ENCODE measurements at regions not wholly inside any gene's neighbourhood (a gene's known extent, or its start where the extent isn't known, plus 50 kb on each side); places are given as distances from the start of the nearest gene placed in this dataset.

- no peak for TF ChIP-seq CTCF (conservative IDR thresholded peaks at IDR 0.05; ENCODE audit: low read depth, low read length)
- Histone ChIP-seq H3K9ac (no peak overlapping the region), H3K27ac (no peak overlapping the region), H4K20me1 (ENCODE audit: insufficient read depth) (no peaks in the 10 kb centered on the region), H2AFZ (ENCODE audit: low read depth) (no peak overlapping the region), H3K79me2 (ENCODE audit: insufficient read depth, low read depth) (no peaks in the 10 kb centered on the region), H3K4me2 (no peak overlapping the region), H3K4me1 (ENCODE audit: low read depth, poor library complexity, severe bottlenecking) (no peaks in the 10 kb centered on the region), H3K27me3 (ENCODE audit: insufficient read depth, low read depth) (no peaks in the 10 kb centered on the region), H3K36me3 (ENCODE audit: insufficient read depth) (no peaks in the 10 kb centered on the region), H3K4me3 (IDR thresholded peaks at IDR 0.05; ENCODE audit: insufficient read depth, low read depth, low read length) (no peak overlapping the region)
Measured at GRCh38 chr9:26406676-26407075, 485.9 kb downstream of the CAAP1 start.

DNA sequence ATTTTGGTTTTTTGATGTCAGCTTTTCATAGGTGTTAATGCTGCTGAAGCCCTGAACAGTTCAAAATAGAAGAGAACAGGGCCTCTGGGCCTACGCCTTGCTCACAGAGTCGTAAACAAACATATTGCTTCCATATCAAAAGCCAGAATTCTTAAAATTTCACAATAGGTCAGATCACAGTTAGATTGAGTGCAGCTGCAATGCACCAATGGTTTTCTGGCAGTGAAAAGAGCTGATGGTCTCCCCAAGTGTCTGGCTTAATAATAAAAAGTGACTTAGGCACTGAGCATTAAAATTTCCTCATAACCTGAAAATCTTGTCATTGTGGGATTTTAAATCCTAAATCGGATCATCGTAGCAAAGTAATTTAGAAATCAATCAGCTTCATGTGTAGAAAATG lies 493.0 kb downstream of the CAAP1 start:
- Histone ChIP-seq H3K4me2 (no peak overlapping the region), H3K79me2 (ENCODE audit: insufficient read depth, low read depth) (no peaks in the 10 kb centered on the region), H3K36me3 (ENCODE audit: insufficient read depth) (no peaks in the 10 kb centered on the region), H3K27ac (no peak overlapping the region), H4K20me1 (ENCODE audit: insufficient read depth) (no peaks in the 10 kb centered on the region), H3K27me3 (ENCODE audit: insufficient read depth, low read depth) (no peaks in the 10 kb centered on the region), H3K4me3 (IDR thresholded peaks at IDR 0.05; ENCODE audit: insufficient read depth, low read depth, low read length) (no peak overlapping the region), H3K4me1 (ENCODE audit: low read depth, poor library complexity, severe bottlenecking) (no peaks in the 10 kb centered on the region), H2AFZ (ENCODE audit: low read depth) (no peak overlapping the region), H3K9ac (no peak overlapping the region)
- TF ChIP-seq CTCF (conservative IDR thresholded peaks at IDR 0.05; ENCODE audit: low read depth, low read length): no peak

- Histone ChIP-seq H2AFZ (ENCODE audit: low read depth) (no peak overlapping the region), H3K27me3 (ENCODE audit: insufficient read depth, low read depth) (no peaks in the 10 kb centered on the region)
Measured at GRCh38 chr9:26394025-26394424, 498.6 kb downstream of the CAAP1 start.

GRCh38 chr9:26392639-26393038 lies 500.0 kb downstream of the CAAP1 start:
- no peaks in the 10 kb centered on the region for H3K36me3 ChIP-seq (ENCODE audit: insufficient read depth)
- no peaks in the 10 kb centered on the region for H3K4me1 ChIP-seq (ENCODE audit: low read depth, poor library complexity, severe bottlenecking)
- H3K79me2 ChIP-seq (ENCODE audit: insufficient read depth, low read depth): no peaks in the 10 kb centered on the region
- H3K4me2 ChIP-seq: no peak overlapping the region
- no peak overlapping the region for H2AFZ ChIP-seq (ENCODE audit: low read depth)
- H3K27ac ChIP-seq: no peak overlapping the region
- no peaks in the 10 kb centered on the region for H3K27me3 ChIP-seq (ENCODE audit: insufficient read depth, low read depth)
- H4K20me1 ChIP-seq (ENCODE audit: insufficient read depth): no peaks in the 10 kb centered on the region
- no peak overlapping the region for H3K4me3 ChIP-seq (IDR thresholded peaks at IDR 0.05; ENCODE audit: insufficient read depth, low read depth, low read length)
- no peak overlapping the region for H3K9ac ChIP-seq
- no peak for TF ChIP-seq CTCF (conservative IDR thresholded peaks at IDR 0.05; ENCODE audit: low read depth, low read length)

More at GRCh38 chr9:26394025-26394424, 498.6 kb downstream of the CAAP1 start:
- Histone ChIP-seq H3K4me2 (no peak overlapping the region), H3K4me1 (ENCODE audit: low read depth, poor library complexity, severe bottlenecking) (no peaks in the 10 kb centered on the region), H3K79me2 (ENCODE audit: insufficient read depth, low read depth) (no peaks in the 10 kb centered on the region), H3K36me3 (ENCODE audit: insufficient read depth) (no peaks in the 10 kb centered on the region), H4K20me1 (ENCODE audit: insufficient read depth) (no peaks in the 10 kb centered on the region), H3K4me3 (IDR thresholded peaks at IDR 0.05; ENCODE audit: insufficient read depth, low read depth, low read length) (no peak overlapping the region), H3K9ac (no peak overlapping the region), H3K27ac (no peak overlapping the region)
- TF ChIP-seq CTCF (conservative IDR thresholded peaks at IDR 0.05; ENCODE audit: low read depth, low read length): no peak

Measured in KMS-11 (cell line).